B cell (primary cell): ENCODE measurements at regions not wholly inside any gene's neighbourhood (a gene's known extent, or its start where the extent isn't known, plus 50 kb on each side); places are given as distances from the start of the nearest gene placed in this dataset.

Experiments
- ATAC-seq: fragments of 200-7000 bp; cut with Tn5 transposase; one replicate; pipeline ENCODE4 v1.10.0; 2021; ENCODE audit warnings: low read depth, mild to moderate bottlenecking, moderate number of reproducible peaks, moderate library complexity
- CTCF ChIA-PET: fragments of 350-600 bp; sonication (Branson Sonifier 250); formaldehyde crosslinking; loops from one replicate; lab custom pipeline; 2021; ENCODE audit warnings: antibody characterized with exemption, inconsistent platforms; lab: Charles Lee
- POLR2A ChIA-PET: fragments of 350-600 bp; sonication (Branson Sonifier 250); formaldehyde crosslinking; loops from one replicate; lab custom pipeline; 2021; ENCODE audit warnings: antibody characterized with exemption; lab: Charles Lee
- DNase-seq: peaks from one replicate; pipeline ENCODE4 v3.0.0; 2013
- H2AFZ ChIP-seq: 2 replicates; pipeline ENCODE4 v1.6.1; 2012; ENCODE audit warnings: mild to moderate bottlenecking, low read depth, low read length; ENCODE audit not compliant: insufficient read depth, poor library complexity, severe bottlenecking
- H3K27ac ChIP-seq, 2 donors: 1 replicate in 1 of 2; 2 replicates in 1 of 2; pipeline ENCODE4 v1.5.1; 2012 to 2013; ENCODE audit warnings: low read length in 2 of 2, mild to moderate bottlenecking in 2 of 2, moderate library complexity in 1 of 2
- H3K27me3 ChIP-seq, 4 experiments: fragments of 200-600 bp in 1 of 4; sonication (generic) in 1 of 4; replicated peaks in 1 of 4; 1 replicate in 2 of 4; 2 replicates in 2 of 4; pipeline versions ENCODE4 v1.6.1 to v1.7.0; 2013 to 2016; ENCODE audit warnings: low read length in 3 of 4, mild to moderate bottlenecking in 2 of 4, mixed read lengths in 1 of 4, moderate library complexity in 1 of 4; ENCODE audit not compliant: insufficient read depth in 4 of 4, control insufficient read depth in 3 of 4; ENCODE audit errors: control extremely low read depth in 1 of 4
- H3K36me3 ChIP-seq, 2 experiments: replicated peaks in 1 of 2; 1 replicate in 1 of 2; 2 replicates in 1 of 2; pipeline versions ENCODE4 v1.6.1 to v1.7.1; 2013; ENCODE audit warnings: low read length in 1 of 2; ENCODE audit not compliant: insufficient read depth in 2 of 2, control insufficient read depth in 1 of 2; ENCODE audit errors: control extremely low read depth in 1 of 2, extremely low read depth in 1 of 2
- H3K4me1 ChIP-seq, 2 donors: fragments of 200-600 bp in 1 of 2; sonication (generic) in 1 of 2; 1 replicate in 1 of 2; 2 replicates in 1 of 2; pipeline versions ENCODE4 v1.5.1 to v1.6.1; 2013 to 2017; ENCODE audit warnings: low read length in 2 of 2; ENCODE audit not compliant: control insufficient read depth in 2 of 2, insufficient read depth in 2 of 2
- H3K4me2 ChIP-seq: replicated peaks from 2 replicates; pipeline ENCODE3; 2012; ENCODE audit warnings: mild to moderate bottlenecking, low read depth, low read length; ENCODE audit not compliant: poor library complexity, severe bottlenecking
- H3K4me3 ChIP-seq, 5 experiments: fragments of 200-600 bp in 1 of 5; sonication (generic) in 1 of 5; 1 replicate in 3 of 5; 2 replicates in 2 of 5; pipeline versions ENCODE4 v1.5.1 to v1.7.0; 2011 to 2016; ENCODE audit warnings: low read length in 4 of 5, mild to moderate bottlenecking in 4 of 5, low read depth in 2 of 5, control low read depth in 1 of 5, moderate library complexity in 1 of 5; ENCODE audit not compliant: insufficient read depth in 1 of 5; ENCODE audit errors: control extremely low read depth in 1 of 5, extremely low read depth in 1 of 5
- H3K79me2 ChIP-seq: fragments of 200-600 bp; sonication (generic); one replicate; pipeline ENCODE4 v1.6.0; 2016; ENCODE audit warnings: low read length; ENCODE audit not compliant: control insufficient read depth, insufficient read depth
- H3K9ac ChIP-seq: fragments of 200-600 bp; sonication (generic); 2 replicates; pipeline ENCODE4 v1.6.1; 2017; ENCODE audit warnings: mild to moderate bottlenecking, low read length, moderate library complexity
- H3K9me3 ChIP-seq, 3 donors: one replicate each; pipeline versions ENCODE4 v1.6.1 to v1.7.1; 2013; ENCODE audit warnings: low read length in 2 of 3; ENCODE audit not compliant: control insufficient read depth in 2 of 3, insufficient read depth in 1 of 3; ENCODE audit errors: control extremely low read depth in 1 of 3
- H4K20me1 ChIP-seq: 2 replicates; pipeline ENCODE4 v1.6.0; 2012; ENCODE audit warnings: mild to moderate bottlenecking, low read length; ENCODE audit not compliant: insufficient read depth, control insufficient read depth, poor library complexity, severe bottlenecking
- H3K27ac Mint-ChIP-seq: one replicate; pipeline ENCODE4 v1.8.0; 2021; ENCODE audit warnings: mixed read lengths
- H3K27me3 Mint-ChIP-seq: one replicate; pipeline ENCODE4 v1.8.0; 2021; ENCODE audit warnings: mixed read lengths
- H3K4me1 Mint-ChIP-seq: one replicate; pipeline ENCODE4 v1.8.0; 2021; ENCODE audit warnings: mixed read lengths
- H3K4me3 Mint-ChIP-seq: one replicate; pipeline ENCODE4 v1.8.0; 2021; ENCODE audit warnings: mixed read lengths
- H3K9me3 Mint-ChIP-seq: one replicate; pipeline ENCODE4 v1.8.0; 2022; ENCODE audit warnings: mixed read lengths; ENCODE audit not compliant: insufficient read depth
- CTCF ChIP-seq: fragments of 200-600 bp; IDR thresholded peaks from one replicate; pipeline ENCODE4 v1.8.0; 2022; ENCODE audit warnings: antibody characterized with exemption, mild to moderate bottlenecking
- EZH2 ChIP-seq: IDR thresholded peaks from 2 replicates; pipeline ENCODE4 v1.6.1; 2012; ENCODE audit warnings: borderline replicate concordance, low read depth, mild to moderate bottlenecking, moderate library complexity, low read length; ENCODE audit not compliant: insufficient read depth, poor library complexity, severe bottlenecking
- WGBS: methylation state at CpG from one replicate; pipeline ENCODE4 v1.1.5; 2013; ENCODE audit warnings: missing lambda C conversion rate; ENCODE audit not compliant: insufficient coverage; 5-methylcytosine and 5-hydroxymethylcytosine counted together
- intact Hi-C: fragments of 100-400 bp; cut with micrococcal nuclease; formaldehyde crosslinking; loops from one replicate; pipeline ENCODE4 v1.10.0; 2022

GRCh38 chr9:73038613-73039012 lies 85.8 kb upstream of the ALDH1A1 start:
- Histone ChIP-seq H3K27ac (no peak overlapping the region), H3K9ac (no peak overlapping the region), H2AFZ (no peak overlapping the region), H3K4me1 (no peaks in the 10 kb centered on the region), H3K4me2 (no peak overlapping the region), H4K20me1 (no peaks in the 10 kb centered on the region), H3K4me3 (no peak overlapping the region), H3K79me2 (no peaks in the 10 kb centered on the region), H3K27me3 (no peaks in the 10 kb centered on the region), H3K36me3 (no peaks in the 10 kb centered on the region), H3K9me3 (no peaks in the 10 kb centered on the region)
- no peak overlapping the region for H3K27ac Mint-ChIP-seq
- no peak for ATAC-seq
- no peak overlapping the region for H3K4me3 Mint-ChIP-seq
- peaks cover 4% of the 10 kb centered on the region for H3K27me3 Mint-ChIP-seq
- ChIA-PET POLR2A (no interaction called here), CTCF (no interaction called here)
- TF ChIP-seq CTCF (no peak), EZH2 (no peak)
- no peaks in the 10 kb centered on the region for H3K9me3 Mint-ChIP-seq
- 84% methylated on average over 2 of the region's 2 CpGs for WGBS
- DNase-seq: no peak
- H3K4me1 Mint-ChIP-seq: no peaks in the 10 kb centered on the region
- intact Hi-C loops: no loop called here

- Histone ChIP-seq H3K36me3 (no peaks in the 10 kb centered on the region), H3K27me3 (no peaks in the 10 kb centered on the region), H4K20me1 (no peaks in the 10 kb centered on the region), H3K4me3 (no peak overlapping the region), H3K79me2 (no peaks in the 10 kb centered on the region), H3K27ac (no peak overlapping the region), H3K9ac (no peak overlapping the region), H3K4me1 (no peaks in the 10 kb centered on the region), H3K4me2 (no peak overlapping the region), H2AFZ (no peak overlapping the region), H3K9me3 (no peaks in the 10 kb centered on the region)
- intact Hi-C loops: no loop called here
- Mint-ChIP-seq H3K27me3 (peaks cover 4% of the 10 kb centered on the region), H3K4me1 (no peaks in the 10 kb centered on the region), H3K9me3 (no peaks in the 10 kb centered on the region), H3K4me3 (no peak overlapping the region), H3K27ac (no peak overlapping the region)
- ChIA-PET POLR2A (no interaction called here), CTCF (interaction anchor here (1.1 kb wide), 1 partner anchor 21 kb away, joined by 3 read pairs; no protein-coding TSS in a partner anchor)
- ATAC-seq (no peak), DNase-seq (no peak)
- 68% methylated on average over 2 of the region's 4 CpGs for WGBS
- TF ChIP-seq CTCF: no peak
- no peak for TF ChIP-seq EZH2
These were observed 85.2 kb upstream of the ALDH1A1 start for GRCh38 chr9:73038089-73038509.
